HG02588 (cell line): ENCODE measurements at regions not wholly inside any gene's neighbourhood (a gene's known extent, or its start where the extent isn't known, plus 50 kb on each side); places are given as distances from the start of the nearest gene placed in this dataset.
"Not testable (repeated sequence)": the region's sequence is repeated elsewhere in the genome, so short reads cannot be mapped to it uniquely, and the experiment has no call there.

Source experiments
- ATAC-seq: cut with Tn5 transposase; IDR thresholded peaks from one replicate; pipeline ENCODE4 v1.9.1; 2021; ENCODE audit warnings: mild to moderate bottlenecking, moderate library complexity; ENCODE audit not compliant: unreplicated experiment

GRCh38 chr9:62833323-62834200 lies 1643.7 kb downstream of the SPATA31A7 start:
- not testable (repeated sequence) for ATAC-seq

DNA sequence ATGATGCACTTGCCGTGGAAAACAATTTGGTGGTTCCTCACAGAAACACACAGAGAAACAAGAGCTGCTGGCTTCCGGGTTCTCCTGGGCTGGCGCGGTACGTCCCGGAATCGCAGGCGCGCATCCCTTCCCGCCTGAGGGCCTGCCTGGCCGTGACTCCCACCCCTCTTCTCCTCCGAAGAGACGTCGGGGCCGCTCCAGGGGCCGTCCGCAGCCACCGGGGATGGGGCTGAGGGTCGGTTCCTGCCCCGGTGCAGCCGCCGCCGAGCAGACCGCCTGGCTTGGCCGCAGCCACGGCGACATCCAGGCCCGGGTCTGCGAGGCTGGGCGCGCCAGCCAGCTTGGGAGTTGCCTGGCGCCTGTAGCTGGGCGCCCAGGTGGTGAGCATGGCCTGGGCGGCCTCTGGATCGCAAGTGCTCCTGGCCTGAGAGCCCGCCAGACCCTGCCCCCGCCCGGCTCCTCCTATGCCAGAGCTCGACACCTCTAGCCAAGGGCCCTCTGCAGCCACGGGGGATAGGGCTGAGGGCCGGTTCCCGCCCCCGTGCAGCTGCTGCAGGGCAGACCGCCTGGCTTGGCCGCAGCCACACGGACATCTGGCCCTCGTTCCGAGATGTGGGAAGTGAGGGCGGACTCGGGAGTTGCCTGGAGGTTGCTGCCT lies 1647.5 kb downstream of the SPATA31A7 start:
- peak; percentile 14 for ATAC-seq

GRCh38 chr9:62838024-62838718 lies 1648.3 kb downstream of the SPATA31A7 start:
- ATAC-seq, result peak; percentile 100

GRCh38 chr9:62839168-62839567 lies 1649.3 kb downstream of the SPATA31A7 start:
- not testable (repeated sequence) for ATAC-seq

DNA sequence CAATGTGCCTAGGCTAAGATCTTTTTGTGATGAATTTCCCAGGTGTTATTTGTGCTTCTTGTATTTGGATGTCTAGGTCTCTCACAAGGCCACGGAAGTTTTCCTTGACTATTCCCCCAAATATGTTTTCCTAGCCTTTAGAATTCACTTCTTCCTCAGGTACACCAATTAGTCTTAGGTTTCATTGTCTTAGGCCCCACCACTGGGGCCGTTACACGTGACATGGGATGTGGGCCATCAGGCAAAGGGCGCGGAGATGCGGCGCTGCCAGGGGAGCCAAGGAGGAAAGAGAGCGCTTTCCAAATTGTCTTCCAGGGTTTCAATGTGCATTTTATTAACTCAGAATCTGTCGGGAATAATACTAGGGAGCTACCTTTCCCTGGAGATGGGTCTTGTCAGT lies 1653.3 kb downstream of the SPATA31A7 start:
- ATAC-seq, result not testable (repeated sequence)

- not testable (repeated sequence) for ATAC-seq
Observed at GRCh38 chr9:62843706-62844290, 1654.0 kb downstream of the SPATA31A7 start.

GRCh38 chr9:62844681-62845185 lies 1654.9 kb downstream of the SPATA31A7 start:
- not testable (repeated sequence) for ATAC-seq

- ATAC-seq, result not testable (repeated sequence)
Observed at GRCh38 chr9:62848258-62848657, 1658.4 kb downstream of the SPATA31A7 start.

DNA sequence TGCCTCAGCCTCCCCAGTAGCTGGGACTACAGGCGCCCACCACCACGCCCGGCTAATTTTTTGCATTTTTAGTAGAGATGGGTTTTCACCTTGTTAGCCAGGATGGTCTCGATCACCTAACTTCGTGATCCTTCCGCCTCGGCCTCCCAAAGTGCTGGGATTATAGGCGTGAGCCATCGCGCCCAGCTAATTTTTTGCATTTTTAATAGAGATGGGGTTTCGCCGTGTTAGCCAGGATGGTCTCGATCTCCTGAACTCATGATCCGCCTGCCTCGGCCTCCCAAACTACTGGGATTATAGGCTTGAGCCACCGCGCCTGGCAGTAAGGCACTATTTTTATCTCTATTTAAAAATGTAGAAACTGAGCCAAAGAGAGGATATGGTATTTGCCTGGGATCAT lies 1660.2 kb downstream of the SPATA31A7 start:
- ATAC-seq, result not testable (repeated sequence)

DNA sequence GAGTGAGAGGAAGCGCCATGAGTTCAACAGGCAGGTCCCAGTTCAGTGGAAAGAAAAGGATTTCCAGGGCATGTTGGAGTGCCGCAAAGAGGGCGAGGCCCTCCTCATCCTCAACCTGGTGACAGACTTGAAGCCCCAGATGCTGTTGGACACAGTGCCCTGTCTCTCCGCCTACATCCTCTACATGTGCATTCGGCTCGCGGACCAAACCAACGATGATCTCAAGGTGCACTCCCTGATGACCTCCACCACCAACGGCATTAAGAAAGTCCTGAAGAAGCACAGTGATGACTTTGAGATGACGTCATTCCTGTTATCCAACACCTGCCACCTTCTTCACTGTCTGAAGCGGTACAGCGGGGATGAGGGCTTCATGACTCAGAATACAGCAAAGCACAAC lies 1667.4 kb downstream of the SPATA31A7 start:
- ATAC-seq, result not testable (repeated sequence)

GRCh38 chr9:62858240-62858639 lies 1668.4 kb downstream of the SPATA31A7 start:
- not testable (repeated sequence) for ATAC-seq

DNA sequence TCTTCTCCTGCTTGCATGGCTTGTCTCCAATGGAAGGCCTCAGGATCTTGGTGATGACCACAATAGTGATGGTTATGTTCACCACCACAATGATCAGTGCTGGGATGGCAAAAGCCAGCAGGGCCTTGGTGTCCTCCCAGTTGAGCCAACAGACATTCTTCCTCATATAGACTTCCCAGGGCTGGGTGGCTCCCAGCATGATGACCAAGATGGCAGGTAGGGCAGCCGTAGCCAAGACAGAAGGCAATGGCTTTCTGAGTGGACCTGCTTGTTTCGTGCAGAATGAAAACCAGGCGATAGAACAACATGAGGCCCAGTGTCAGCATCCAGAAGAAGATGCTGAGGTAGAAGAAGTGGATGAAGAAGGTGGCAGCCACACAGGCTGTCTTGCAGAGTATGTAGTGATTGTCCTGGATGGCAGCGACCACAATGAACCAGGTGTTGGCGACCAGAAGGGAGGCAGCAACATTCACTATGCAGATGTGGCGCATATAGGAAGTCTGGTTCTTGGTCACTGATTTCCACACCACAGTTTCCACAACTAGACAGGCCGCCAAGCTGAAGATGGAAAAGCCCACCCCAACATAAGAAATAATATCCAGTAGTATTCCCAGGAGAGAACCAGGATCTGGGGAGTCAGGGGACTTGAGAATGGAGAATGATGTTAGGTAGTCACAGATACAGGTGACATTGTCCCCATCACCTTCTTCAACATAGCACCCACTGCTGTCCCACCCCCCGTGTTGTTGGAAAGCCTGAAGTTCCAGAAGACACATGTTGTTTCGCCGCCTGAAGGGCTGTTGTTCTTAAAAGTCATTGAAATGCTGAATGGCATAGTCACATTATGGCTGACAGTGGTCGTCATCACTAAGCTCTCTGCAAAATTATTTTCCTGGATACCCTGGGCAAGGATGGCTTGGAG lies 1671.4 kb downstream of the SPATA31A7 start:
- not testable (repeated sequence) for ATAC-seq

DNA sequence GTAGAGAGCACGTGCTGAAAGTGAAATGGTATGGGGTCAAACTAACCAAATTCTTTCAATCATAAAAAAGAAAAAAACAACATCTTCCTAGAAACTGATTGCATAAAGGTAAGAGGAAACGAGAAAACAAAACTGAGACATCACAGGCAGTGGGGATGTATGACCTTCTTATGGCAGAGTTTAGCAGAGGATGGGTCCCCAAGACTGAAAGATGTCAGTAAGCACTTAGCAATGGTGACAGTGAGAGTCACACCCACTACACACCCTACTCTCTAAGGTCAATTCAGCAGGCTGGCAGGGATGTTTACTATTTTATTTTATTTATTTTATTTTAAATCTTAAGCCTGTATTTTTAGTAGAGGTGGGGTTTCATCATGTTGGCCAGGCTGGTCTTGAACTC lies 1672.3 kb downstream of the SPATA31A7 start:
- ATAC-seq, result not testable (repeated sequence)

GRCh38 chr9:62863319-62863718 lies 1673.5 kb downstream of the SPATA31A7 start:
- ATAC-seq, result not testable (repeated sequence)

DNA sequence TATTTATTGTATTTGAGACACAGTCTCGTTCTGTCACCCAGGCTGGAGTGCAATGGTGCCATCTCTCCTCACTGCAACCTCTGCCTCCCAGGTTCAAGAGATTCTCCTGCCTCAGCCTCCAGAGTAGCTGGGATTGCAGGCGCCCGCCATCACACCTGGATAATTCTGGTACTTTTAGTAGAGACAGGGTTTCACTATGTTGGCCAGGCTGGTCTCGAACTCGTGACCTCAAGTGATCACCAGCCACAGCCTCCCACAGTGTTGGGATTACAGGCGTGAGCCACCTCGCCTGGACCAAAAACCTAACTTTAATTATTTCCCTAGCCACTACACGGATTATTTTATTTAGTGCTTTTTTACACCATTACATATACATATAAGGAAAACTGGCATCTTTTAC lies 1674.0 kb downstream of the SPATA31A7 start:
- ATAC-seq, result not testable (repeated sequence)

DNA sequence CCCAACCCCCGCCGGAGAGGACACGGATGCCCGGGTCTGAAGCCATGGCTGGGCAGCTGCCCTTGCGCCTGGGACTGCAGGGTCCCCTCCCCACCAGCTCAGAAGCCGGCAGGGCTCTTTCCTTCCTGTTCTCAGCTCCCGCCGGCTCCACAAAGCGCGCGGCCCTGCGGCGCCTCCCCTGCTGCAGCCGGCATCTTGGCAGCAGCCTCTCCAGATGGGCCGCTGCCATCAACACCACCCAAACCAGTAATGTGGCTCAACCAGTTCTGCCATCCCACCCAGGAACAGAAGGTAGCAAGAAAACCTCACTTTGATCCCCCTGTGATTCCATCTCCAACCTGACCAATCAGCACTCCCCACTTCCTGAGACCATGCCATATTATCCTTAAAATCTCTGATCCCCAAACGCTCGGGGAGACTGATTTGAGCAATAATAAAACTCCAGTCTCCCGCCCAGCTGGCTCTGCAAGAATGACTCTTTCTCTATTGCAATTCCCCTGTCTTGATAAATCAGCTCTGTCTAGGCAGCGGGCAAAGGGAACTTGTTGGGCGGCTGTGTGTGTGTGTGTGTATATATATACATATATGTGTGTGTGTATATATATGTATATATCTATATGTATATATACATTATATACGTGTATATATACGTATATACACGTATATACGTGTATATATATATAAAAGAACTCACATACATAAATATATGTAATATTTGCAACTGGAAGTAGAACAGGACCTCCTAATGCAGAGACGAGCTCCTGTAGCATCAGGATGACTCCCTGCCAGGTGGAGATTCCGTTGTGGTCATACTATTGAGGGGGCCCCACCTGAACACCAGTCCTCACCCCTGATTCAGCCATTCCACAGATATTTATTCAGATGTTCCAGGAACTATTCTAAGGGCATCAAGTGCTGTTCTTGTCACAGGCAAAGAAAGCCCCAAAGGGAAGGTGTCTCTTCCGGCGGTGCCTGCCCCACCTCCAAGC lies 1674.9 kb downstream of the SPATA31A7 start:
- not testable (repeated sequence) for ATAC-seq

DNA sequence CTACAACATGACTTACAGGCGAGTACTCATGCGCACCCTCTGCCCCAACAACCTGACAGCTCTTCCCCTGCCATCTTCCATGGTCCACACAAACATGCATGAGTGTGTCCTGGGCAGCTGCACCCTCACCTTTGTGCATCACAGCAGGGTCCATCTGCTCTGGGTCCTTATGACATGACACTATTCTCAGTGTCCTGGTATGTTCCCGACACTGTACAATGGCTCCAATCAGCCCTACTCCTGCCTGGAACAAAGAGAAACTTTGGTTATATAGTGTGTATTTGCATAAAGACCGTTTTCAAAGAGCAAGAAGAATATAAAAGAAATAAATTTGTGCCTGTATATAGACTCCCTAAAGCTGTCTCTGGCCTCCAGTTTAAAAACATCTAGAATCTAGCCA lies 1679.2 kb downstream of the SPATA31A7 start:
- ATAC-seq, result not testable (repeated sequence)

DNA sequence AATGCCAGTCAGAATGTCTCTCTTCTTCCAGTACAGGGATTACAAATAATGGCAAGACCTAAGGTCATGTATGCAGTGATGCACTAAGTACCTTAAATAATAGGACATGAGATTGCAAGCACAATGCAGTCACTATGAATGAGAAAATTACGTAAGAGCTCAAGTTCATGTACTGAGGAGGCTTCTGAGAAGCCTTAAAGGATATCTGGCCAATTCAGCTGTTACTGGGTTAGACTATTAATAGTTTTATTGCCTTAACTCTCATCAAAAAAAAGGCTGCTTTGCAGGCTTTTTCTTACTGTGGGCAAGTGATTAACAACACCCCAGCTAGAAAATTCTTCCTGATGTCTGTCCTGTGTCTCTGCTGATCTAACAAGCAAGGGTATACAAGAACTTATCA lies 1681.9 kb downstream of the SPATA31A7 start:
- ATAC-seq, result not testable (repeated sequence)
